ENCODE measurements at regions not wholly inside any gene's neighbourhood (a gene's known extent, or its start where the extent isn't known, plus 50 kb on each side); places are given as distances from the start of the nearest gene placed in this dataset.

DNA sequence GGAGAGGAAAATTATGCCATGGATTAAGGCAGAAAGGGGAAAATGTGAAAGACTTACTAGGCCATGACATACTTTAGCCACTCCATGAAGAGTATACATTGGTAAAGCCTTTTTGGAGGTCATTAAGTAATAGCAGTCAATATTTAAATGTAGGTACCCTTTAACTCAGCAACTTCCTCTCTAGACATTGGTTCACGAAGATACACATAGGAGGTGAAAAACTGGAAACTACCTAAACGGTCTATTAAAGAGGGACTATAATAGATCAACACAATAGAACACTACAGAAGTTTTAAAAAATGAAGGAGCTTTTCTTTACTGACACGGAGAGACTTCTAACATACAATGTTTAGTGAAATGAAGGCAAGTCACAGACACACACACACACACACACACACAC, 68.2 kb upstream of the BMAL1 start:
- TF ChIP-seq, protein P1, sequence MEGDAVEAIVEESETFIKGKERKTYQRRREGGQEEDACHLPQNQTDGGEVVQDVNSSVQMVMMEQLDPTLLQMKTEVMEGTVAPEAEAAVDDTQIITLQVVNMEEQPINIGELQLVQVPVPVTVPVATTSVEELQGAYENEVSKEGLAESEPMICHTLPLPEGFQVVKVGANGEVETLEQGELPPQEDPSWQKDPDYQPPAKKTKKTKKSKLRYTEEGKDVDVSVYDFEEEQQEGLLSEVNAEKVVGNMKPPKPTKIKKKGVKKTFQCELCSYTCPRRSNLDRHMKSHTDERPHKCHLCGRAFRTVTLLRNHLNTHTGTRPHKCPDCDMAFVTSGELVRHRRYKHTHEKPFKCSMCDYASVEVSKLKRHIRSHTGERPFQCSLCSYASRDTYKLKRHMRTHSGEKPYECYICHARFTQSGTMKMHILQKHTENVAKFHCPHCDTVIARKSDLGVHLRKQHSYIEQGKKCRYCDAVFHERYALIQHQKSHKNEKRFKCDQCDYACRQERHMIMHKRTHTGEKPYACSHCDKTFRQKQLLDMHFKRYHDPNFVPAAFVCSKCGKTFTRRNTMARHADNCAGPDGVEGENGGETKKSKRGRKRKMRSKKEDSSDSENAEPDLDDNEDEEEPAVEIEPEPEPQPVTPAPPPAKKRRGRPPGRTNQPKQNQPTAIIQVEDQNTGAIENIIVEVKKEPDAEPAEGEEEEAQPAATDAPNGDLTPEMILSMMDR (IDR thresholded peaks at IDR 0.05): no peak
- TF ChIP-seq POLR2A (IDR thresholded peaks at IDR 0.05): no peak
- no peak for TF ChIP-seq POLR2AphosphoS5 (IDR thresholded peaks at IDR 0.05)

Data from prostate gland (tissue), 2 donors.